ENCODE measurements at regions not wholly inside any gene's neighbourhood (a gene's known extent, or its start where the extent isn't known, plus 50 kb on each side); places are given as distances from the start of the nearest gene placed in this dataset.
"Not testable (repeated sequence)": the region's sequence is repeated elsewhere in the genome, so short reads cannot be mapped to it uniquely, and the experiment has no call there.

DNA sequence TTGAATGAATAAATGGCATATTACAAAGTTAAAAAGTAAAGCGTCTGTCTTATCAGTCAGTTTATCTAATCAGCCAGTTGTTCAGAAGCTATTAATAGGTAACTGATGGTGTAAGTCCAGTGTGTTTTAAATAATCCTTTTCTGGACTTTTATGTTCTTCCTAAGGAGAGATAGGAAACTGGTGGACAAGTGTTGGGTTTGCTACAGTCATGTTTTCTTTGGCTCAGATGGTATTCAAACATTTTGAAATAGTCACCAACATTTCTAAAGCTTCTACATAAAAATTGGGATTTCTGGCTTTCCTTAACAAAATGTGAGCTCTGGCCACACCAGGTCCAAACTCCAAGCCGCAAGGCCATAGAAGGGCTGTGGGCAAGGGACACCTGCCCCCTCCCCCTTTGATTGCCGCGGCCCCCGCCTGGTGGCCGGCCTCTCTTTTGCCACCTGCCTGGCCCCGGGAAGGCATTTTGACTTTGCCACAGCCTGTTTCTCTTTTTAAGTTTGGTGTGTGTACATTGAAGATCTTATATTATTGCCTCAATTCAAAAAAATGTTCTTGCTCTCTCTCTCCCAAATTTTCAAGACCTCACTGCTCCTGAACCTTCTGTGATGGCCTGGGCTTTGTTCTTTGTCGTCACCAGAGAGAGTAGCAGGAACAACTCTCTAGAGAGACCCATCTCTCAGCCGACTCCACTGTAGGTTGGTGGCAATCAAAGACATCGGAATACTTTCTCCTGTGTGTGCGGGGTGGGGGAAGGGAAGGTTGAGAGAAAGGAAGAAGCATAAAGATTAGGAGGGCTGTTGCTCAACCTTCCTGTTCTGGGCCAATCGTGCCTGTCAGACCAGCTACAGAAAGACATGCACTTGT lies 84.0 kb upstream of the ZNF217 start:
- DNase-seq (ENCODE audit: low spot score) = peak; percentile 37
- Mint-ChIP-seq H3K36me3 (ENCODE audit: low read depth, unreplicated experiment) (no peaks in the 10 kb centered on the region), H3K4me1 (ENCODE audit: unreplicated experiment) (peaks cover 20% of the 10 kb centered on the region), H3K27ac (ENCODE audit: unreplicated experiment) (peak overlapping the region; percentile 76), H3K9me3 (ENCODE audit: unreplicated experiment) (no peaks in the 10 kb centered on the region), H3K27me3 (ENCODE audit: unreplicated experiment) (peaks cover 1% of the 10 kb centered on the region), H3K4me3 (ENCODE audit: unreplicated experiment) (no peak overlapping the region)
- TF ChIP-seq CTCF (IDR thresholded peaks at IDR 0.05; ENCODE audit: unreplicated experiment) = no peak

DNA sequence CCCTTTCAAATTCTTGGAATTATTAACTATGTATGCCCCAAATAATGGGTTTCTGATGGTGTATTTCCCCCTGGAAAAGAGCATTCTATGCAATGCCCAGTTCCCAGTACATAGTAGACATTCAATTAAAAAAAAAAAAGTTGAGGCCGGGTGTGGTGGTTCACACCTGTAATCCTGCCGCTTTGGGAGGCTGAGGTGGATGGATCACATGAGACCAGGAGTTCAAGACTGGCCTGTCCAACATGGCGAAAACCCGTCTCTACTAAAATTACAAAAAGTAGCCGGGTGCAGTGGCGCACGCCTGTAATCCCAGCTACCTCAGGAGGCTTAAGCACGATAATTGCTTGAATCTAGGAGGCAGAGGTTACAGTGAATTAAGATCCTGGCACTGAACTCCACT lies 83.3 kb upstream of the ZNF217 start:
- Mint-ChIP-seq H3K9me3 (ENCODE audit: unreplicated experiment) (no peaks in the 10 kb centered on the region), H3K4me1 (ENCODE audit: unreplicated experiment) (peaks cover 20% of the 10 kb centered on the region), H3K4me3 (ENCODE audit: unreplicated experiment) (no peak overlapping the region), H3K36me3 (ENCODE audit: low read depth, unreplicated experiment) (no peaks in the 10 kb centered on the region), H3K27ac (ENCODE audit: unreplicated experiment) (no peak overlapping the region), H3K27me3 (ENCODE audit: unreplicated experiment) (peaks cover 1% of the 10 kb centered on the region)
- no peak for DNase-seq (ENCODE audit: low spot score)
- TF ChIP-seq CTCF (IDR thresholded peaks at IDR 0.05; ENCODE audit: unreplicated experiment) = no peak

GRCh38 chr20:53676519-53676822 lies 82.8 kb upstream of the ZNF217 start:
- Mint-ChIP-seq H3K4me1 (ENCODE audit: unreplicated experiment) (peaks cover 20% of the 10 kb centered on the region), H3K36me3 (ENCODE audit: low read depth, unreplicated experiment) (no peaks in the 10 kb centered on the region), H3K27ac (ENCODE audit: unreplicated experiment) (no peak overlapping the region), H3K4me3 (ENCODE audit: unreplicated experiment) (no peak overlapping the region), H3K27me3 (ENCODE audit: unreplicated experiment) (peaks cover 1% of the 10 kb centered on the region), H3K9me3 (ENCODE audit: unreplicated experiment) (no peaks in the 10 kb centered on the region)
- TF ChIP-seq CTCF (IDR thresholded peaks at IDR 0.05; ENCODE audit: unreplicated experiment) = no peak
- no peak for DNase-seq (ENCODE audit: low spot score)

DNA sequence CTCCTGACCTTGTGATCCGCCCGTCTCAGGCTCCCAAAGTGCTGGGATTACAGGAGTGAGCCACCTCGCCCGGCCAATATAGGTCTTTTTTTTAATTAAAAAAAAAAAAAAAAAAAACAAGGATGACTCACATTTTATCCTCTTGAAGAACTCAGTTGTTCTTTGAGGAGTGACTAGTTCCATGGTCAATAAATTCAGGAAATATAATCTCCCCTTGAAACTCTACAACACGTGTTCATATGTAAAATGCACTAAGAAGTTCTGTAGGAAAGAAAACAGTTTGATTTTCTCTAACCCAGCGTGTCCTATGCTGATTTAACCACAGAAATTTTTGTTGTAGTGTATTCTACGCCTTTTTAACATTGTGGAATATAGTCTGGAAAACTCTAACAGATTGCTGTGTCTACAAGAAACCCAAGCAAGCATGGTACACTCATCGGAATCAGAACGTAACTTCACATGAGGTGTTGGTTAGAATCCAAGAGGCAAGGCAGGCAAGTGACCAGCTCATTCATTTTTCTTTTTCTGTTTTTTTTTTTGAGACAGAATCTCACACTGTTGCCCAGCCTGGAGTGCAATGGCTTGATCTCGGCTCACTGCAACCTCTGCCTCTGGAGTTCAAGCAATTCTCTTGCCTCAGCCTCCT lies 79.0 kb upstream of the ZNF217 start:
- Mint-ChIP-seq H3K27me3 (ENCODE audit: unreplicated experiment) (no peaks in the 10 kb centered on the region), H3K9me3 (ENCODE audit: unreplicated experiment) (no peaks in the 10 kb centered on the region), H3K36me3 (ENCODE audit: low read depth, unreplicated experiment) (no peaks in the 10 kb centered on the region), H3K4me1 (ENCODE audit: unreplicated experiment) (peaks cover under 1% of the 10 kb centered on the region), H3K27ac (ENCODE audit: unreplicated experiment) (no peak overlapping the region), H3K4me3 (ENCODE audit: unreplicated experiment) (no peak overlapping the region)
- TF ChIP-seq CTCF (IDR thresholded peaks at IDR 0.05; ENCODE audit: unreplicated experiment) = no peak
- no peak for DNase-seq (ENCODE audit: low spot score)

DNA sequence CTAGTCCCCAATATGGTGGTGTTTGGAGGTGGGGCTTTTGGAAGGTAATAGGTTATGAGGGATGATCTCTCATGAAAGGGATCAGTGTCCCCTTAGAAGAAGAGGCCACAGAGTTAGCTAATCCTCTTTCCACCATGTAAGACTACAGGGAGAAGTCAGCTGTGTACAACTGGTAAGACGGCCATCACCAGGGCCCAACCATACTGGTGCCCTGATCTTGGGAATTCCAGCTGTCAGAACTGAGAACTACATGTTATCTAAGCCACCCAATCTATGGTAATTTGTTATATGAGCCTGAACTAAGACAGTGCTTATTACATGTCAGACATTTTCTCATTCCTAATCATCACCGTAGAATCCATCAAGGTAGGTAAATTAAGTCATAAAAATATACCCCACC lies 77.7 kb upstream of the ZNF217 start:
- H3K4me1 Mint-ChIP-seq (ENCODE audit: unreplicated experiment) = no peaks in the 10 kb centered on the region
- DNase-seq (ENCODE audit: low spot score) = no peak
- H3K27ac Mint-ChIP-seq (ENCODE audit: unreplicated experiment) = no peak overlapping the region
- no peak overlapping the region for H3K4me3 Mint-ChIP-seq (ENCODE audit: unreplicated experiment)
- no peaks in the 10 kb centered on the region for H3K9me3 Mint-ChIP-seq (ENCODE audit: unreplicated experiment)
- no peaks in the 10 kb centered on the region for H3K36me3 Mint-ChIP-seq (ENCODE audit: low read depth, unreplicated experiment)
- TF ChIP-seq CTCF (IDR thresholded peaks at IDR 0.05; ENCODE audit: unreplicated experiment) = no peak
- no peaks in the 10 kb centered on the region for H3K27me3 Mint-ChIP-seq (ENCODE audit: unreplicated experiment)

- not testable (repeated sequence) for H3K9me3 Mint-ChIP-seq (ENCODE audit: unreplicated experiment); H3K4me3 Mint-ChIP-seq (ENCODE audit: unreplicated experiment); DNase-seq (ENCODE audit: low spot score); H3K27ac Mint-ChIP-seq (ENCODE audit: unreplicated experiment); H3K36me3 Mint-ChIP-seq (ENCODE audit: low read depth, unreplicated experiment); H3K4me1 Mint-ChIP-seq (ENCODE audit: unreplicated experiment); H3K27me3 Mint-ChIP-seq (ENCODE audit: unreplicated experiment)
Observed at GRCh38 chr20:53669517-53670313, 76.1 kb upstream of the ZNF217 start.
